ENCODE measurements at regions not wholly inside any gene's neighbourhood (a gene's known extent, or its start where the extent isn't known, plus 50 kb on each side); places are given as distances from the start of the nearest gene placed in this dataset.

DNA sequence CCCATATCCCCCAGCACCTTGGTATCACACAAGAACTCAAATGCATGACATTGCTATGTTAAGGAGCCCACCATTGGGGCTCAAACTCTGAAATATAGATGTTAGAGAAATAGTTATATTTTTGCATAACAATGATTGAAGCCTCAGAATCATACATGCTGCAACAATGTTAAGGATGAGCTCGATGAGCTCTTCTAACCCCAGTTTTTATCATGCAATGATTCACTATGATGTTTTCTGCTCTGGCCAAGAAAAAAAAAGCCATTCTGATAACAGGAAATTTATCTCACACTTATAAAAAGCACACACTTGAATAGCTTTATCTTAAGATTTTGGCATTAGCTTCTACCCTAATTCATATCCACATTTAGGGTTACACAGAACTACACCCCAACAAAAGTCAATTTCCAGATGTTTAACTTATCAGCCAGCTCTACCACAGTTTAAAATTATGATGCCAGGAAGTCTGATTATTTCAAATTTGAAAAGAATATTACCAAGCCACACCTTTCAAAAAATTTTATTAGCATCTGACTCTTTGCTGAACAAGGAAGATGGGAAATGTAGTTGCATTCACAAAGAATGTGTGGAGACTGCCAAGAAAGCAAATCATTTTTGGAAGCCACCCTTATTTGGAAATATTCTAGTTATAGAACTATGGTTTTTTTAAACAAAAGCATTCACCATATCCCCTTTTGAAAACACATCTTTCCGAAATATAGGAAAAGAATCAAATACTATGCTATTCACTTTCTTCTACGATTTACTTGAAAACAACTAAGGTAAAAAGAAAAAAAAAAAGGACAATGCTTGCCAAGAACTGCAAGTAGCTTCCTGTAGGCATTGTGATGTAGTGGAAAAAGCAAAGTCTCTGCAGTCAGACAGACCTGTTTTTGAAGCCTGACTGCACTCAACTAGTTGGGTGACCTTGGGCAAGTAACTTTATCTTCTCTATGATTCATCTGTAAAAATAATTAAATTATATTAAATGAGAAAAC is 100.8 kb upstream of the PLS3 start:
- Mint-ChIP-seq H3K4me1 (ENCODE audit: insufficient read depth, unreplicated experiment) (no peaks in the 10 kb centered on the region), H3K36me3 (ENCODE audit: insufficient read depth, unreplicated experiment) (no peaks in the 10 kb centered on the region), H3K27ac (ENCODE audit: low read depth, unreplicated experiment) (no peak overlapping the region), H3K27me3 (ENCODE audit: insufficient read depth, unreplicated experiment) (peaks cover 60% of the 10 kb centered on the region), H3K9me3 (ENCODE audit: unreplicated experiment) (no peaks in the 10 kb centered on the region), H3K4me3 (ENCODE audit: unreplicated experiment) (no peak overlapping the region)
- BruUV-seq (replicated peaks), result no TSS peak
- CTCF ChIA-PET, result interaction anchor here (1.1 kb wide), 1 partner anchor 12 kb away, joined by 3 read pairs; no protein-coding TSS in a partner anchor
- intact Hi-C loops (cut with micrococcal nuclease), result loop anchor here (10.0 kb wide), 1 partner anchor 65 kb away; no protein-coding TSS in a partner anchor
- POLR2A ChIA-PET, result interaction anchor here (0.6 kb wide), 1 partner anchor 78 kb away, joined by 3 read pairs; no protein-coding TSS in a partner anchor
- DNase-seq (ENCODE audit: unreplicated experiment), result no peak
- TF ChIP-seq, protein P1, sequence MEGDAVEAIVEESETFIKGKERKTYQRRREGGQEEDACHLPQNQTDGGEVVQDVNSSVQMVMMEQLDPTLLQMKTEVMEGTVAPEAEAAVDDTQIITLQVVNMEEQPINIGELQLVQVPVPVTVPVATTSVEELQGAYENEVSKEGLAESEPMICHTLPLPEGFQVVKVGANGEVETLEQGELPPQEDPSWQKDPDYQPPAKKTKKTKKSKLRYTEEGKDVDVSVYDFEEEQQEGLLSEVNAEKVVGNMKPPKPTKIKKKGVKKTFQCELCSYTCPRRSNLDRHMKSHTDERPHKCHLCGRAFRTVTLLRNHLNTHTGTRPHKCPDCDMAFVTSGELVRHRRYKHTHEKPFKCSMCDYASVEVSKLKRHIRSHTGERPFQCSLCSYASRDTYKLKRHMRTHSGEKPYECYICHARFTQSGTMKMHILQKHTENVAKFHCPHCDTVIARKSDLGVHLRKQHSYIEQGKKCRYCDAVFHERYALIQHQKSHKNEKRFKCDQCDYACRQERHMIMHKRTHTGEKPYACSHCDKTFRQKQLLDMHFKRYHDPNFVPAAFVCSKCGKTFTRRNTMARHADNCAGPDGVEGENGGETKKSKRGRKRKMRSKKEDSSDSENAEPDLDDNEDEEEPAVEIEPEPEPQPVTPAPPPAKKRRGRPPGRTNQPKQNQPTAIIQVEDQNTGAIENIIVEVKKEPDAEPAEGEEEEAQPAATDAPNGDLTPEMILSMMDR (IDR thresholded peaks at IDR 0.05; ENCODE audit: unreplicated experiment), result no peak

DNA sequence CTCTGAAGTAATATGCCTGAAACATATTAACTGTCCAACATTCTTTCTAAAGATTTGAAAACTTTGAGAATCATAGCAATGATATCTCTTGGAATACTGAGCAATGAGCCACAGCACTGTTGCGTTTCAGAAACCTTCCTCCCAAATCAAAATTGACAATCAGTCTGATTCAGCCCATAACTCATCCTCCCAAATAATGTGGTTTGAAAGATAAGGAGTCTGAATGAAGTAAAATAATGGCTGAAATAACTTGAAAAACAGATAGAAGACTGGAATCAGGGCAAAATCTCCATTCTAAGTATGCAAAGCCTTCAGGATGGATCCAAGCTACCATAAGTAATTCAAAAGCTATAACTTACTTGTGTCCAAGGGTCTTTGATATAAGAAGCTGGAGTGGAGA is 98.6 kb upstream of the PLS3 start:
- TF ChIP-seq, protein P1 (IDR thresholded peaks at IDR 0.05; ENCODE audit: unreplicated experiment), result no peak
- Mint-ChIP-seq H3K4me1 (ENCODE audit: insufficient read depth, unreplicated experiment) (no peaks in the 10 kb centered on the region), H3K4me3 (ENCODE audit: unreplicated experiment) (no peak overlapping the region), H3K9me3 (ENCODE audit: unreplicated experiment) (no peaks in the 10 kb centered on the region), H3K27ac (ENCODE audit: low read depth, unreplicated experiment) (no peak overlapping the region), H3K36me3 (ENCODE audit: insufficient read depth, unreplicated experiment) (no peaks in the 10 kb centered on the region), H3K27me3 (ENCODE audit: insufficient read depth, unreplicated experiment) (peaks cover 40% of the 10 kb centered on the region)
- ChIA-PET CTCF (interaction anchor here (0.7 kb wide), 1 partner anchor 9 kb away, joined by 6 read pairs; no protein-coding TSS in a partner anchor), POLR2A (interaction anchor here (1.2 kb wide), 1 partner anchor 81 kb away, joined by 3 read pairs; no protein-coding TSS in a partner anchor)
- intact Hi-C loops (cut with micrococcal nuclease), result loop anchor here (10.0 kb wide), 1 partner anchor 62 kb away; no protein-coding TSS in a partner anchor
- DNase-seq (ENCODE audit: unreplicated experiment), result no peak
- BruUV-seq (replicated peaks), result no TSS peak

DNA sequence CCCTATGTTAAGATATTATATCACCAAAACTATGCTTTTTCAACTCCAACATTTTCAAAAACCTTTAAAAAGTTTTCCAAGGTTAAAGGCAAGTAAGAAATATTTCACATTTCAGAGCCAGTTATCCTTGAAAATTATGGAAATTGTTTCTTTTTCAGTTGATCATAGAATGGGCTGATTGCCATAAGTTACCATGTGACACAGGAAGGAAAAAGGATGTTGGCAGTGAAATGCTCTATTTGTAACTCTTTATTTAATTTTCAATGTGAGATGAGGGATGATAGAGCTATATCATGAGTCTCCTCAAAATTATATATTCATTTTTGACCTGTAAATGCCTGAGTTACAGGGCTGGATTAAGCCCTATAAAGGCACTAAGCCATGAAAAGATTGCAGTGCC is 93.0 kb upstream of the PLS3 start:
- Mint-ChIP-seq H3K4me1 (ENCODE audit: insufficient read depth, unreplicated experiment) (no peaks in the 10 kb centered on the region), H3K4me3 (ENCODE audit: unreplicated experiment) (no peak overlapping the region), H3K27me3 (ENCODE audit: insufficient read depth, unreplicated experiment) (peaks cover 35% of the 10 kb centered on the region), H3K9me3 (ENCODE audit: unreplicated experiment) (no peaks in the 10 kb centered on the region), H3K36me3 (ENCODE audit: insufficient read depth, unreplicated experiment) (no peaks in the 10 kb centered on the region), H3K27ac (ENCODE audit: low read depth, unreplicated experiment) (no peak overlapping the region)
- no peak for DNase-seq (ENCODE audit: unreplicated experiment)
- ChIA-PET POLR2A (no interaction called here), CTCF (no interaction called here)
- TF ChIP-seq, protein P1 (IDR thresholded peaks at IDR 0.05; ENCODE audit: unreplicated experiment), result no peak
- BruUV-seq (replicated peaks), result no TSS peak
- intact Hi-C loops (cut with micrococcal nuclease), result loop anchor here (10.0 kb wide), 1 partner anchor 57 kb away; no protein-coding TSS in a partner anchor

DNA sequence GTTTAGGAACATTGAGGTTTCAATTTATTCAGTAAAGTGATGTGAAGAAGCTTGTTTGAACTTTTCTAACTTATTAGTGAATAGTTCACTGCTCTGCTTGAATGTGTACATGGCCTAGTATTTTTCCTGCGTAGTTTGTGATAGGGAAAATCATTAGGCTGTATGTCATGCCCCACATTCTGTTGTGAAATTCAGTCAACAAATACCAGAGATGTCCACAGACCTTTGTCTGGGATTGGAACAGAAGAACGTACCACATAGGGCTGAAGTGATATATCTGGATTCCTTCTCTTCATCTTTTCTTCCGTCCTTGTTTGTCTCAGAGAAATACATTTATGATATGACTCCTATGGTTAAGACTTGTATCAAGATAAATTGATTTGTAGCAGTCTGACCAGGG is 88.8 kb upstream of the PLS3 start:
- TF ChIP-seq, protein P1 (IDR thresholded peaks at IDR 0.05; ENCODE audit: unreplicated experiment), result no peak

More for the DNA sequence above, 88.8 kb upstream of the PLS3 start:
- H3K4me1 Mint-ChIP-seq (ENCODE audit: insufficient read depth, unreplicated experiment), result no peaks in the 10 kb centered on the region
- CTCF ChIA-PET, result no interaction called here
- POLR2A ChIA-PET, result no interaction called here
- H3K36me3 Mint-ChIP-seq (ENCODE audit: insufficient read depth, unreplicated experiment), result no peaks in the 10 kb centered on the region
- DNase-seq (ENCODE audit: unreplicated experiment), result no peak
- H3K4me3 Mint-ChIP-seq (ENCODE audit: unreplicated experiment), result no peak overlapping the region
- intact Hi-C loops (cut with micrococcal nuclease), result no loop called here
- H3K27ac Mint-ChIP-seq (ENCODE audit: low read depth, unreplicated experiment), result no peak overlapping the region
- no TSS peak for BruUV-seq (replicated peaks)
- H3K27me3 Mint-ChIP-seq (ENCODE audit: insufficient read depth, unreplicated experiment), result peaks cover 19% of the 10 kb centered on the region
- no peaks in the 10 kb centered on the region for H3K9me3 Mint-ChIP-seq (ENCODE audit: unreplicated experiment)
